H1 (cell line): ENCODE measurements at regions not wholly inside any gene's neighbourhood (a gene's known extent, or its start where the extent isn't known, plus 50 kb on each side); places are given as distances from the start of the nearest gene placed in this dataset.

Experiments used
- CTCF ChIA-PET: fragments of 300-600 bp; sonication (Branson Sonifier 250); formaldehyde crosslinking; loops from one replicate; lab custom pipeline; 2021; ENCODE audit not compliant: partially characterized antibody; lab: Charles Lee
- POLR2A ChIA-PET: fragments of 300-600 bp; sonication (Branson Sonifier 250); formaldehyde crosslinking; loops from one replicate; lab custom pipeline; 2021; ENCODE audit warnings: inconsistent platforms; ENCODE audit not compliant: partially characterized antibody; lab: Charles Lee
- DNase-seq, 2 experiments: peaks; one replicate each; pipeline versions ENCODE4 v3.0.0 to v3.0.0-alpha.2; 2010 to 2022; ENCODE audit warnings: low spot score in 2 of 2, low read depth in 1 of 2, mixed read lengths in 1 of 2
- FAIRE-seq: peaks from 2 replicates; lab custom pipeline; 2011; peaks lifted over from hg19 to GRCh38; lab: Jason Lieb, UNC
- H2AFZ ChIP-seq: 2 replicates; pipeline ENCODE4 v1.8.1; 2012; ENCODE audit warnings: low read length, inconsistent platforms
- H2AK5ac ChIP-seq: 2 replicates; pipeline ENCODE4 v1.6.1; 2013; ENCODE audit warnings: low read depth, low read length
- H2BK120ac ChIP-seq: replicated peaks from 2 replicates; pipeline ENCODE3; 2013; ENCODE audit warnings: low read depth, low read length, inconsistent platforms
- H2BK12ac ChIP-seq: 2 replicates; pipeline ENCODE4 v1.6.1; 2013; ENCODE audit warnings: low read depth, low read length
- H2BK15ac ChIP-seq: 2 replicates; pipeline ENCODE4 v1.6.1; 2013; ENCODE audit warnings: low read length
- H2BK20ac ChIP-seq: 2 replicates; pipeline ENCODE4 v1.6.1; 2013; ENCODE audit warnings: low read length
- H2BK5ac ChIP-seq: 2 replicates; pipeline ENCODE4 v1.6.1; 2013; ENCODE audit warnings: low read depth, low read length
- H3K14ac ChIP-seq: 2 replicates; pipeline ENCODE4 v1.6.1; 2013; ENCODE audit warnings: inconsistent platforms; ENCODE audit not compliant: insufficient read length
- H3K18ac ChIP-seq: 2 replicates; pipeline ENCODE4 v1.6.1; 2013; ENCODE audit warnings: low read length; ENCODE audit errors: extremely low read depth
- H3K23ac ChIP-seq: 2 replicates; pipeline ENCODE4 v1.6.1; 2013; ENCODE audit warnings: inconsistent platforms; ENCODE audit not compliant: insufficient read length
- H3K23me2 ChIP-seq: 2 replicates; pipeline ENCODE4 v1.6.1; 2013; ENCODE audit warnings: low read depth, low read length
- H3K27ac ChIP-seq: 2 replicates; pipeline ENCODE4 v1.6.1; 2011; ENCODE audit warnings: low read depth, low read length, inconsistent platforms
- H3K27me3 ChIP-seq, 4 experiments: replicated peaks in 1 of 4; 1 replicate in 1 of 4; 2 replicates in 3 of 4; pipeline versions ENCODE4 v1.6.1 to v1.8.1; 2011 to 2013; ENCODE audit warnings: low read length in 3 of 4, mild to moderate bottlenecking in 3 of 4, inconsistent platforms in 2 of 4, mixed read lengths in 2 of 4, moderate library complexity in 1 of 4; ENCODE audit not compliant: control insufficient read depth in 3 of 4, insufficient read depth in 3 of 4; ENCODE audit errors: extremely low read depth in 1 of 4
- H3K36me3 ChIP-seq, 4 experiments: 2 replicates each; pipeline versions ENCODE4 v1.6.1 to v1.8.1; 2011 to 2013; ENCODE audit warnings: mild to moderate bottlenecking in 4 of 4, low read length in 3 of 4, moderate library complexity in 2 of 4, control low read depth in 1 of 4, inconsistent platforms in 1 of 4; ENCODE audit not compliant: insufficient read depth in 4 of 4, control insufficient read depth in 2 of 4
- H3K4ac ChIP-seq: replicated peaks from 2 replicates; pipeline ENCODE3; 2013; ENCODE audit warnings: low read length, low read depth, mixed read lengths, inconsistent platforms; ENCODE audit not compliant: insufficient read length
- H3K4me1 ChIP-seq, 4 experiments: replicated peaks in 1 of 4; 1 replicate in 1 of 4; 2 replicates in 3 of 4; pipeline versions ENCODE4 v1.6.1 to v1.8.1; 2011 to 2013; ENCODE audit warnings: low read length in 3 of 4, inconsistent platforms in 2 of 4, mixed read lengths in 1 of 4; ENCODE audit not compliant: insufficient read depth in 4 of 4, control insufficient read depth in 3 of 4
- H3K4me2 ChIP-seq, 2 experiments: 2 replicates each; pipeline versions ENCODE4 v1.6.1 to v1.8.1; 2011 to 2013; ENCODE audit warnings: low read depth in 2 of 2, low read length in 2 of 2, control low read depth in 1 of 2, inconsistent platforms in 1 of 2, mild to moderate bottlenecking in 1 of 2; ENCODE audit not compliant: insufficient read depth in 1 of 2
- H3K4me3 ChIP-seq, 4 experiments: fragments of 200-600, 300-600 bp in 1 of 4; sonication (generic), shearing (Covaris generic), sonication (Bioruptor Twin) in 1 of 4; 2 replicates each; pipeline versions ENCODE4 v1.5.1 to v1.8.1; 2011 to 2016; ENCODE audit warnings: low read length in 4 of 4, low read depth in 3 of 4, control low read depth in 2 of 4, inconsistent platforms in 2 of 4, mild to moderate bottlenecking in 2 of 4, mixed read lengths in 1 of 4, moderate library complexity in 1 of 4; ENCODE audit not compliant: insufficient read depth in 2 of 4; ENCODE audit errors: extremely low read depth in 1 of 4
- H3K56ac ChIP-seq: replicated peaks from 2 replicates; pipeline ENCODE3; 2013; ENCODE audit warnings: low read depth, mild to moderate bottlenecking, mixed read lengths, low read length, inconsistent platforms; ENCODE audit not compliant: insufficient read length
- H3K79me1 ChIP-seq: 2 replicates; pipeline ENCODE4 v1.6.1; 2013; ENCODE audit warnings: low read depth, low read length, control low read depth
- H3K79me2 ChIP-seq, 2 experiments: 2 replicates each; pipeline versions ENCODE4 v1.6.1 to v1.8.1; 2012 to 2013; ENCODE audit warnings: low read length in 2 of 2, mild to moderate bottlenecking in 2 of 2, inconsistent platforms in 1 of 2; ENCODE audit not compliant: insufficient read depth in 2 of 2, control insufficient read depth in 1 of 2
- H3K9ac ChIP-seq, 4 experiments: replicated peaks in 1 of 4; 1 replicate in 1 of 4; 2 replicates in 3 of 4; pipeline versions ENCODE4 v1.6.1 to v1.8.1; 2011 to 2013; ENCODE audit warnings: low read depth in 3 of 4, low read length in 3 of 4, control low read depth in 2 of 4, mild to moderate bottlenecking in 2 of 4, moderate library complexity in 2 of 4, inconsistent platforms in 1 of 4; ENCODE audit errors: extremely low read depth in 1 of 4
- H3K9me3 ChIP-seq, 2 experiments: 2 replicates each; pipeline versions ENCODE4 v1.6.1 to v1.8.1; 2012 to 2013; ENCODE audit warnings: mild to moderate bottlenecking in 2 of 2, moderate library complexity in 2 of 2, control low read depth in 1 of 2, inconsistent platforms in 1 of 2, low read depth in 1 of 2, low read length in 1 of 2, mixed read lengths in 1 of 2; ENCODE audit not compliant: insufficient read depth in 2 of 2
- H4K20me1 ChIP-seq, 2 experiments: replicated peaks in 1 of 2; 2 replicates each; pipeline versions ENCODE3 to v1.8.1; 2011 to 2013; ENCODE audit warnings: inconsistent platforms in 2 of 2, low read length in 2 of 2, mild to moderate bottlenecking in 1 of 2; ENCODE audit not compliant: insufficient read depth in 2 of 2, control insufficient read depth in 1 of 2
- H4K5ac ChIP-seq: 2 replicates; pipeline ENCODE4 v1.6.1; 2013; ENCODE audit warnings: low read length, low read depth, mixed read lengths, inconsistent platforms; ENCODE audit not compliant: insufficient read length
- H4K8ac ChIP-seq: 2 replicates; pipeline ENCODE4 v1.8.0; 2013; ENCODE audit warnings: mild to moderate bottlenecking, moderate library complexity, low read length, inconsistent platforms; ENCODE audit not compliant: insufficient read depth; ENCODE audit errors: extremely low read depth
- H4K91ac ChIP-seq: replicated peaks from 2 replicates; pipeline ENCODE3; 2013; ENCODE audit warnings: low read length, mixed read lengths, inconsistent platforms; ENCODE audit not compliant: insufficient read length
- ASH2L ChIP-seq: fragments of 200-600, 300-600 bp; sonication (generic); IDR thresholded peaks from one replicate; pipeline ENCODE4 v1.7.1; 2017; ENCODE audit warnings: low read length
- BCL11A ChIP-seq, 2 experiments: IDR thresholded peaks; one replicate each; pipeline ENCODE4 v1.6.1; 2011; ENCODE audit warnings: low read depth in 2 of 2, low read length in 2 of 2, mild to moderate bottlenecking in 2 of 2
- FOSL1 ChIP-seq: IDR thresholded peaks from 2 replicates; pipeline ENCODE4 v1.6.1; 2011; ENCODE audit warnings: mild to moderate bottlenecking, low read depth, low read length, moderate library complexity; ENCODE audit not compliant: insufficient read depth
- GTF2F1 ChIP-seq: IDR thresholded peaks from 2 replicates; pipeline ENCODE4 v1.6.1; 2012; ENCODE audit warnings: low read depth, low read length, improper control_type of control experiment, borderline replicate concordance
- HDAC6 ChIP-seq: IDR thresholded peaks from one replicate; pipeline ENCODE4 v1.7.1; 2012; ENCODE audit warnings: low read depth, mild to moderate bottlenecking, inconsistent platforms, low read length, moderate library complexity
- MAFK ChIP-seq: IDR thresholded peaks from 2 replicates; pipeline ENCODE4 v1.6.1; 2012; ENCODE audit warnings: low read depth, mild to moderate bottlenecking, improper control_type of control experiment, low read length
- PHF8 ChIP-seq: fragments of 200-600 bp; sonication (generic); conservative IDR thresholded peaks from 2 replicates; pipeline ENCODE4 v1.7.1; 2012; ENCODE audit warnings: low read depth, mild to moderate bottlenecking, inconsistent platforms, low read length, moderate library complexity
- SP1 ChIP-seq: IDR thresholded peaks from 2 replicates; pipeline ENCODE4 v1.6.1; 2011; ENCODE audit warnings: low read depth, low read length
- TEAD4 ChIP-seq: IDR thresholded peaks from 2 replicates; pipeline ENCODE4 v1.6.1; 2012; ENCODE audit warnings: low read depth, low read length, inconsistent platforms, mixed read lengths
- WGBS, 2 experiments: shearing (Covaris generic) in 1 of 2; methylation state at CpG; one replicate each; pipeline versions ENCODE4 v1.1.6 to v1.1.7; 2013 to 2015; ENCODE audit warnings: low lambda C conversion rate in 2 of 2, mixed read lengths in 2 of 2, inconsistent platforms in 1 of 2, low coverage in 1 of 2, missing lambda C conversion rate in 1 of 2; ENCODE audit not compliant: insufficient replicate concordance in 2 of 2, insufficient coverage in 1 of 2, insufficient read length in 1 of 2; ENCODE audit errors: extremely low coverage in 1 of 2, missing lambda C conversion rate in 1 of 2; 5-methylcytosine and 5-hydroxymethylcytosine counted together

DNA sequence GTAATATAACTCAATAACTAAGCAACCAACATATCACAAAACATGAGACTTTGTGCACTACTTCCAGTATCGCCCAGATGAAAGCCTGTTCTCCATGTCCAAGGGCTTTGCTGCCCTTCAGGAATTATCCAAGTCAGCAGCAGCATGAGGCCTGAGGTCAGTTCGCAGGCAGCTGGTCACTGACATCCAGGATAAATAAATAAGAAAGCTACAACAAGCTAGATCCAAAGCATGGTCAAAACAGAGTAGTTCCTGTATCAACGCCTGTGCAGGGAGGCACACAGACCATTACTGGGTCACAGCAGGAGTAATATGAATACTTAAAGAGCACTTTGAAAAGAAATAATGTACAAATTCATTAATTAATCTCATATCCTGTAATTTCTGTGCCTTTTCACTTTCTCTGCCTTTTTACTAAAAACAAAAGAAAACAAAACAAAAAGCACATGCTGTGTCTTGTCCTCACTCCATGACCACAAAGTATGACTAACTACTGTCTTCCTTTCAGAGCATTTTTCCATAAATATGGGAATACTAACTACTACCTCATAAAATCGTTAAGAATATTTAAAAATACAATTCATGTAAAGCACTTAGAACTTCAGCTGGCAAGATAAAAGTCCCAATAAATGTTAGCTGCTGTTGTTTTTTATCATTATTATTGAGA is 374.9 kb upstream of the IRAK1BP1 start:
- Histone ChIP-seq H3K9ac (no peak overlapping the region), H3K23me2 (no peaks in the 10 kb centered on the region), H3K4me3 (no peak overlapping the region), H3K4me2 (no peak overlapping the region), H3K14ac (no peak overlapping the region), H3K9me3 (no peaks in the 10 kb centered on the region), H3K27me3 (no peaks in the 10 kb centered on the region), H4K5ac (no peak overlapping the region), H4K20me1 (no peaks in the 10 kb centered on the region), H2AFZ (no peak overlapping the region), H2BK20ac (no peak overlapping the region), H3K4ac (no peak overlapping the region), H2BK120ac (no peak overlapping the region), H3K18ac (no peak overlapping the region), H2AK5ac (no peak overlapping the region), H2BK15ac (no peak overlapping the region), H3K56ac (no peak overlapping the region), H3K23ac (no peak overlapping the region), H3K79me2 (no peaks in the 10 kb centered on the region), H2BK5ac (no peak overlapping the region), H3K36me3 (no peaks in the 10 kb centered on the region), H3K79me1 (no peaks in the 10 kb centered on the region), H3K27ac (no peak overlapping the region), H2BK12ac (no peak overlapping the region)
- DNase-seq = no peak
- ChIA-PET CTCF (interaction anchor here (0.6 to 1.0 kb wide), 2 partner anchors 9 to 936 kb away, joined by 3 to 4 read pairs; no protein-coding TSS in a partner anchor), POLR2A (no interaction called here)
- no peak for FAIRE-seq
- TF ChIP-seq ASH2L = no peak
- TF ChIP-seq MAFK = no peak
- no peak for TF ChIP-seq TEAD4
- no peak for TF ChIP-seq FOSL1
- TF ChIP-seq GTF2F1 = no peak
- no peak for TF ChIP-seq BCL11A (IDR thresholded peaks at IDR 0.05; ENCODE audit: low read depth in 2 of 2, low read length in 2 of 2)
- no peak for TF ChIP-seq HDAC6
- no peak for TF ChIP-seq SP1
- no peak for TF ChIP-seq PHF8
- TF ChIP-seq, all 59 proteins: peak for 0
- H4K8ac ChIP-seq = no peak overlapping the region
- WGBS, 2 experiments = 90% methylated on average over 4 of the region's 4 CpGs; no CpG with 5 or more reads in 1 of the 2 experiments
- no peak overlapping the region for H4K91ac ChIP-seq
- no peaks in the 10 kb centered on the region for H3K4me1 ChIP-seq
